ENCODE measurements at regions not wholly inside any gene's neighbourhood (a gene's known extent, or its start where the extent isn't known, plus 50 kb on each side); places are given as distances from the start of the nearest gene placed in this dataset.

- H3K36me3 ChIP-seq (ENCODE audit: control insufficient read depth in 4 of 4, insufficient read depth in 4 of 4, low read length in 3 of 4) = no peaks in the 10 kb centered on the region
- no peak overlapping the region for H3K27ac ChIP-seq (ENCODE audit: insufficient read depth in 1 of 2, low read depth in 1 of 2, low read length in 2 of 2, poor library complexity in 1 of 2, severe bottlenecking in 2 of 2)
- H3K4me3 ChIP-seq (ENCODE audit: control insufficient read depth in 1 of 7, extremely low read depth in 1 of 7, insufficient read depth in 4 of 7, low read depth in 2 of 7, low read length in 6 of 7) = no peak overlapping the region
- DNase-seq = no peak
- no peaks in the 10 kb centered on the region for H3K4me1 ChIP-seq (ENCODE audit: control extremely low read depth in 1 of 4, control insufficient read depth in 4 of 4, insufficient read depth in 4 of 4, low read length in 3 of 4)
- no peaks in the 10 kb centered on the region for H3K9me3 ChIP-seq (ENCODE audit: control extremely low read depth in 1 of 5, control insufficient read depth in 4 of 5, insufficient read depth in 2 of 5, low read depth in 1 of 5, low read length in 4 of 5)
- peaks cover 0 to 1% (median 0%) of the 10 kb centered on the region in 5 experiments for H3K27me3 ChIP-seq (replicated peaks in 2 of 5; ENCODE audit: control insufficient read depth in 4 of 5, insufficient read depth in 5 of 5, low read length in 4 of 5)
- WGBS (ENCODE audit: insufficient coverage) = no CpG with 5 or more reads among the region's 3 CpGs
- CTCF ChIA-PET = no interaction called here
- POLR2A ChIA-PET = no interaction called here
Measured at GRCh38 chr10:109428775-109429491, 494.4 kb downstream of the XPNPEP1 start.

- POLR2A ChIA-PET = no interaction called here
- Histone ChIP-seq H3K27ac (ENCODE audit: insufficient read depth in 1 of 2, low read depth in 1 of 2, low read length in 2 of 2, poor library complexity in 1 of 2, severe bottlenecking in 2 of 2) (no peak overlapping the region), H3K36me3 (ENCODE audit: control insufficient read depth in 4 of 4, insufficient read depth in 4 of 4, low read length in 3 of 4) (no peaks in the 10 kb centered on the region), H3K27me3 (replicated peaks in 2 of 5; ENCODE audit: control insufficient read depth in 4 of 5, insufficient read depth in 5 of 5, low read length in 4 of 5) (peaks cover 0 to 1% (median 0%) of the 10 kb centered on the region in 5 experiments), H3K4me3 (ENCODE audit: control insufficient read depth in 1 of 7, extremely low read depth in 1 of 7, insufficient read depth in 4 of 7, low read depth in 2 of 7, low read length in 6 of 7) (no peak overlapping the region), H3K4me1 (ENCODE audit: control extremely low read depth in 1 of 4, control insufficient read depth in 4 of 4, insufficient read depth in 4 of 4, low read length in 3 of 4) (no peaks in the 10 kb centered on the region), H3K9me3 (ENCODE audit: control extremely low read depth in 1 of 5, control insufficient read depth in 4 of 5, insufficient read depth in 2 of 5, low read depth in 1 of 5, low read length in 4 of 5) (no peaks in the 10 kb centered on the region)
- CTCF ChIA-PET = no interaction called here
- DNase-seq = no peak
- 58% methylated on average over 2 of the region's 2 CpGs for WGBS (ENCODE audit: insufficient coverage)
Measured at GRCh38 chr10:109427411-109427810, 495.9 kb downstream of the XPNPEP1 start.

- Histone ChIP-seq H3K27me3 (replicated peaks in 2 of 5; ENCODE audit: control insufficient read depth in 4 of 5, insufficient read depth in 5 of 5, low read length in 4 of 5) (peaks cover 0 to 1% (median 0%) of the 10 kb centered on the region in 5 experiments), H3K4me1 (ENCODE audit: control extremely low read depth in 1 of 4, control insufficient read depth in 4 of 4, insufficient read depth in 4 of 4, low read length in 3 of 4) (no peaks in the 10 kb centered on the region), H3K4me3 (ENCODE audit: control insufficient read depth in 1 of 7, extremely low read depth in 1 of 7, insufficient read depth in 4 of 7, low read depth in 2 of 7, low read length in 6 of 7) (no peak overlapping the region), H3K9me3 (ENCODE audit: control extremely low read depth in 1 of 5, control insufficient read depth in 4 of 5, insufficient read depth in 2 of 5, low read depth in 1 of 5, low read length in 4 of 5) (no peaks in the 10 kb centered on the region), H3K27ac (ENCODE audit: insufficient read depth in 1 of 2, low read depth in 1 of 2, low read length in 2 of 2, poor library complexity in 1 of 2, severe bottlenecking in 2 of 2) (no peak overlapping the region), H3K36me3 (ENCODE audit: control insufficient read depth in 4 of 4, insufficient read depth in 4 of 4, low read length in 3 of 4) (no peaks in the 10 kb centered on the region)
- 100% methylated on average over 2 of the region's 2 CpGs for WGBS (ENCODE audit: insufficient coverage)
- DNase-seq = no peak
- ChIA-PET CTCF (no interaction called here), POLR2A (no interaction called here)
Measured at GRCh38 chr10:109426987-109427386, 496.3 kb downstream of the XPNPEP1 start.

- H3K36me3 ChIP-seq (ENCODE audit: control insufficient read depth in 4 of 4, insufficient read depth in 4 of 4, low read length in 3 of 4) = no peaks in the 10 kb centered on the region
- no peaks in the 10 kb centered on the region for H3K9me3 ChIP-seq (ENCODE audit: control extremely low read depth in 1 of 5, control insufficient read depth in 4 of 5, insufficient read depth in 2 of 5, low read depth in 1 of 5, low read length in 4 of 5)
- no peak overlapping the region for H3K27ac ChIP-seq (ENCODE audit: insufficient read depth in 1 of 2, low read depth in 1 of 2, low read length in 2 of 2, poor library complexity in 1 of 2, severe bottlenecking in 2 of 2)
- no peaks in the 10 kb centered on the region for H3K27me3 ChIP-seq (replicated peaks in 2 of 5; ENCODE audit: control insufficient read depth in 4 of 5, insufficient read depth in 5 of 5, low read length in 4 of 5)
- H3K4me3 ChIP-seq (ENCODE audit: control insufficient read depth in 1 of 7, extremely low read depth in 1 of 7, insufficient read depth in 4 of 7, low read depth in 2 of 7, low read length in 6 of 7) = no peak overlapping the region
- ChIA-PET CTCF (no interaction called here), POLR2A (no interaction called here)
- no peak for DNase-seq
- H3K4me1 ChIP-seq (ENCODE audit: control extremely low read depth in 1 of 4, control insufficient read depth in 4 of 4, insufficient read depth in 4 of 4, low read length in 3 of 4) = no peaks in the 10 kb centered on the region
- WGBS (ENCODE audit: insufficient coverage) = 100% methylated on average over 1 of the region's 3 CpGs
Measured at GRCh38 chr10:109418795-109419194, 504.5 kb downstream of the XPNPEP1 start.

- Histone ChIP-seq H3K9me3 (ENCODE audit: control extremely low read depth in 1 of 5, control insufficient read depth in 4 of 5, insufficient read depth in 2 of 5, low read depth in 1 of 5, low read length in 4 of 5) (no peaks in the 10 kb centered on the region), H3K27me3 (replicated peaks in 2 of 5; ENCODE audit: control insufficient read depth in 4 of 5, insufficient read depth in 5 of 5, low read length in 4 of 5) (no peaks in the 10 kb centered on the region), H3K27ac (ENCODE audit: insufficient read depth in 1 of 2, low read depth in 1 of 2, low read length in 2 of 2, poor library complexity in 1 of 2, severe bottlenecking in 2 of 2) (no peak overlapping the region), H3K4me3 (ENCODE audit: control insufficient read depth in 1 of 7, extremely low read depth in 1 of 7, insufficient read depth in 4 of 7, low read depth in 2 of 7, low read length in 6 of 7) (no peak overlapping the region), H3K36me3 (ENCODE audit: control insufficient read depth in 4 of 4, insufficient read depth in 4 of 4, low read length in 3 of 4) (no peaks in the 10 kb centered on the region), H3K4me1 (ENCODE audit: control extremely low read depth in 1 of 4, control insufficient read depth in 4 of 4, insufficient read depth in 4 of 4, low read length in 3 of 4) (no peaks in the 10 kb centered on the region)
- ChIA-PET POLR2A (no interaction called here), CTCF (no interaction called here)
- 83% methylated on average over 4 of the region's 4 CpGs for WGBS (ENCODE audit: insufficient coverage)
- DNase-seq = no peak
Measured at GRCh38 chr10:109417803-109418202, 505.5 kb downstream of the XPNPEP1 start.

GRCh38 chr10:109412353-109412752 is 511.0 kb downstream of the XPNPEP1 start:
- Histone ChIP-seq H3K9me3 (ENCODE audit: control extremely low read depth in 1 of 5, control insufficient read depth in 4 of 5, insufficient read depth in 2 of 5, low read depth in 1 of 5, low read length in 4 of 5) (no peaks in the 10 kb centered on the region), H3K4me3 (ENCODE audit: control insufficient read depth in 1 of 7, extremely low read depth in 1 of 7, insufficient read depth in 4 of 7, low read depth in 2 of 7, low read length in 6 of 7) (no peak overlapping the region), H3K4me1 (ENCODE audit: control extremely low read depth in 1 of 4, control insufficient read depth in 4 of 4, insufficient read depth in 4 of 4, low read length in 3 of 4) (no peaks in the 10 kb centered on the region), H3K36me3 (ENCODE audit: control insufficient read depth in 4 of 4, insufficient read depth in 4 of 4, low read length in 3 of 4) (no peaks in the 10 kb centered on the region), H3K27ac (ENCODE audit: insufficient read depth in 1 of 2, low read depth in 1 of 2, low read length in 2 of 2, poor library complexity in 1 of 2, severe bottlenecking in 2 of 2) (no peak overlapping the region), H3K27me3 (replicated peaks in 2 of 5; ENCODE audit: control insufficient read depth in 4 of 5, insufficient read depth in 5 of 5, low read length in 4 of 5) (no peaks in the 10 kb centered on the region)
- CTCF ChIA-PET = no interaction called here
- POLR2A ChIA-PET = no interaction called here
- no peak for DNase-seq
- 100% methylated on average over 1 of the region's 1 CpG for WGBS (ENCODE audit: insufficient coverage)

GRCh38 chr10:109411917-109412316 is 511.4 kb downstream of the XPNPEP1 start:
- ChIA-PET POLR2A (no interaction called here), CTCF (no interaction called here)
- WGBS (ENCODE audit: insufficient coverage) = 90% methylated on average over 2 of the region's 3 CpGs
- Histone ChIP-seq H3K4me1 (ENCODE audit: control extremely low read depth in 1 of 4, control insufficient read depth in 4 of 4, insufficient read depth in 4 of 4, low read length in 3 of 4) (no peaks in the 10 kb centered on the region), H3K9me3 (ENCODE audit: control extremely low read depth in 1 of 5, control insufficient read depth in 4 of 5, insufficient read depth in 2 of 5, low read depth in 1 of 5, low read length in 4 of 5) (no peaks in the 10 kb centered on the region), H3K36me3 (ENCODE audit: control insufficient read depth in 4 of 4, insufficient read depth in 4 of 4, low read length in 3 of 4) (no peaks in the 10 kb centered on the region), H3K27ac (ENCODE audit: insufficient read depth in 1 of 2, low read depth in 1 of 2, low read length in 2 of 2, poor library complexity in 1 of 2, severe bottlenecking in 2 of 2) (no peak overlapping the region), H3K27me3 (replicated peaks in 2 of 5; ENCODE audit: control insufficient read depth in 4 of 5, insufficient read depth in 5 of 5, low read length in 4 of 5) (no peaks in the 10 kb centered on the region), H3K4me3 (ENCODE audit: control insufficient read depth in 1 of 7, extremely low read depth in 1 of 7, insufficient read depth in 4 of 7, low read depth in 2 of 7, low read length in 6 of 7) (no peak overlapping the region)
- DNase-seq = no peak

Measured in common myeloid progenitor, CD34-positive (primary cell).